ENCODE measurements at regions not wholly inside any gene's neighbourhood (a gene's known extent, or its start where the extent isn't known, plus 50 kb on each side); places are given as distances from the start of the nearest gene placed in this dataset.

- no peak for TF ChIP-seq CTCF (IDR thresholded peaks at IDR 0.05; ENCODE audit: low read depth, low read length, missing input control)
- TF ChIP-seq SP1 (IDR thresholded peaks at IDR 0.05) = no peak
- no peak for TF ChIP-seq ATF3 (IDR thresholded peaks at IDR 0.05)
- no peak for TF ChIP-seq YY1 (IDR thresholded peaks at IDR 0.05)
- TF ChIP-seq TAF1 (conservative IDR thresholded peaks at IDR 0.05) = no peak
- TF ChIP-seq HNF4A (conservative IDR thresholded peaks at IDR 0.05) = no peak
Measured at GRCh38 chr21:38937844-38938243, 132.1 kb downstream of the ETS2 start.
